BJ (cell line): ENCODE measurements at regions not wholly inside any gene's neighbourhood (a gene's known extent, or its start where the extent isn't known, plus 50 kb on each side); places are given as distances from the start of the nearest gene placed in this dataset.

ENCODE experiments used
- CTCF ChIA-PET: fragments of 350-600 bp; formaldehyde crosslinking; extraction: SDS; loops from one replicate; lab custom pipeline; 2021; ENCODE audit warnings: antibody characterized with exemption, inconsistent platforms; lab: Yijun Ruan, JAX
- POLR2A ChIA-PET: fragments of 300-600 bp; sonication (Branson Sonifier 250); formaldehyde crosslinking; extraction: SDS; loops from one replicate; lab custom pipeline; 2021; ENCODE audit warnings: antibody characterized with exemption; lab: Charles Lee
- DNase-seq: peaks from one replicate; pipeline ENCODE4 v3.0.0-alpha.2; 2011; ENCODE audit warnings: low read depth
- H3K27me3 ChIP-seq: 2 replicates; pipeline ENCODE4 v1.6.0; 2011; ENCODE audit warnings: low read length; ENCODE audit not compliant: control insufficient read depth, insufficient read depth
- H3K36me3 ChIP-seq: 2 replicates; pipeline ENCODE4 v1.5.1; 2011; ENCODE audit warnings: low read length; ENCODE audit not compliant: control insufficient read depth, insufficient read depth
- H3K4me3 ChIP-seq: 2 replicates; pipeline ENCODE4 v1.5.1; 2011; ENCODE audit warnings: low read depth, mild to moderate bottlenecking, control low read depth, low read length
- TF ChIP-seq, protein P1 (sequence below): IDR thresholded peaks from 2 replicates; pipeline ENCODE4 v1.5.1; 2011; ENCODE audit warnings: low read depth, mild to moderate bottlenecking, control low read depth, inconsistent platforms, low read length, moderate library complexity; ENCODE audit not compliant: insufficient read depth

DNA sequence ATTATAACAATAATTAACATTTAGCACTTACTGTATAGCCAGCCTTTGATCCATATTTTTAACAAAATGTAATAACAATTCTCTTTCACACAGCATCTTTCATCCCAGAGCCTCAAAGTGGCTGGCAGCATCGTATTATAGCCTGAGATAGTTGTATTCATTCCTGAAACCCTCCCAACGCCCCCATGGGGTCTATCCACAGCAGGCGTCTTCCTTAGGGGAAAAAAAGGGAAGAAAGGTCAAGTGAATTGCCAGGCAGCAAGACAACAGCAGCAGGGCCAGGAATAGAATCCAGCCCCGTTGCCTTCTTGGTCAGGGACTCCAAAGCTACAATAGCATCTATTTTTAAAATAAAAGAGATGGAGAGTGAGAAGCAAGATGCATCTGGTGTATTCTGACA is 424.4 kb upstream of the ID2 start:
- no peak for DNase-seq
- POLR2A ChIA-PET: no interaction called here
- no peaks in the 10 kb centered on the region for H3K36me3 ChIP-seq
- TF ChIP-seq, protein P1, sequence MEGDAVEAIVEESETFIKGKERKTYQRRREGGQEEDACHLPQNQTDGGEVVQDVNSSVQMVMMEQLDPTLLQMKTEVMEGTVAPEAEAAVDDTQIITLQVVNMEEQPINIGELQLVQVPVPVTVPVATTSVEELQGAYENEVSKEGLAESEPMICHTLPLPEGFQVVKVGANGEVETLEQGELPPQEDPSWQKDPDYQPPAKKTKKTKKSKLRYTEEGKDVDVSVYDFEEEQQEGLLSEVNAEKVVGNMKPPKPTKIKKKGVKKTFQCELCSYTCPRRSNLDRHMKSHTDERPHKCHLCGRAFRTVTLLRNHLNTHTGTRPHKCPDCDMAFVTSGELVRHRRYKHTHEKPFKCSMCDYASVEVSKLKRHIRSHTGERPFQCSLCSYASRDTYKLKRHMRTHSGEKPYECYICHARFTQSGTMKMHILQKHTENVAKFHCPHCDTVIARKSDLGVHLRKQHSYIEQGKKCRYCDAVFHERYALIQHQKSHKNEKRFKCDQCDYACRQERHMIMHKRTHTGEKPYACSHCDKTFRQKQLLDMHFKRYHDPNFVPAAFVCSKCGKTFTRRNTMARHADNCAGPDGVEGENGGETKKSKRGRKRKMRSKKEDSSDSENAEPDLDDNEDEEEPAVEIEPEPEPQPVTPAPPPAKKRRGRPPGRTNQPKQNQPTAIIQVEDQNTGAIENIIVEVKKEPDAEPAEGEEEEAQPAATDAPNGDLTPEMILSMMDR: no peak
- CTCF ChIA-PET: no interaction called here
- no peaks in the 10 kb centered on the region for H3K27me3 ChIP-seq
- H3K4me3 ChIP-seq: no peak overlapping the region

DNA sequence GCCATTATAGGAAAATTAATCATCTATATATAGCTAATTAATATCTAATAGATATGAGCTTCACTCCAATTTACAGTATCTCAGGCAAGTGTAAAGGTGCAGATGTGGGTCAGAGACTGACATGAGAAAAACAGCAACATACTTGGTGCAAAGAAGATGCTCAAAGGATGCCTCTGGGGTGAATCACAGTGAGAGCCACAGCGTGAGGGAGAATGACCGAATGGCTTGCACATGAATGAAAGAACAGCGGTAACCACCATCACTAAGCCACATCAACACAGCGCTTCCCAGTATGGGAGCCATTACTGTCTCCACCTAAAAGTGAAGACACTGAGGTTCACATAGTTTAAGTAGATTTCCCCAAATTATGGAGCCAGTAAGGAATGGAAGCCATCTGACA is 423.4 kb upstream of the ID2 start:
- no peaks in the 10 kb centered on the region for H3K27me3 ChIP-seq
- TF ChIP-seq, protein P1: no peak
- DNase-seq: no peak
- POLR2A ChIA-PET: no interaction called here
- CTCF ChIA-PET: no interaction called here
- no peaks in the 10 kb centered on the region for H3K36me3 ChIP-seq
- no peak overlapping the region for H3K4me3 ChIP-seq

DNA sequence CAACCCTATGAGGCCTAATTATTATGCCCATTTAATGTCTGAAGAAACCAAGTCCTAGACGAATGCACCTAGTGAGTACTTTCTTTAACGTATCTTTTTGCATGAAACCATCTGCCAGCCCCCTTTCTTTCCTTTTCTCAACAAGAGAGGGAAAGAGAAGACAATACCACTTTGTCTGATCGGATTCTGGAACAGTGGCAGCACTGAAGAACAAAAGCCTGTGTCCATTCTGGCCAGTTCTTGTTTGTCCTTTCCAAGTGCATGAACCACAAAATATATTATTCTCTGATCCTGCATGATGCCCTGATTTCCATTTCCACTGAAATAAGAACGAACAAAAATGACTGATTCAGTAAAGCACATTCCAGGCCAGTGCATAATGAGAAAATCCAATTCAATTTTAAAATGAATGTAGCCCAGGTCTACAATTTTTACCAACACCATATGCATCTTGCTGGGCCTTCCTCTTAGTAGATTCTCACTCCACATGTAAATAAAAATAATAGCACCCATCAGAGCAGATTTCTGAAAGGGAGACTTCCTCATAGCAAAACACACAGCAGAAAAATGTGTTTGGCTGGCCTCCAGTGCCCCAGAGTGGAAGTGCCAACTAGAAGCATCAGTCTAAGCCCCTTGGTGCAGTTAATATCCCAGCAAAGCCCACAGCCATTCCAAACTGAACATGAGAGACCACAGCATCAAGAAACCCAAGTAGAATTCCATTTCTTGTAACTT is 422.6 kb upstream of the ID2 start:
- no peaks in the 10 kb centered on the region for H3K36me3 ChIP-seq
- DNase-seq: no peak
- POLR2A ChIA-PET: no interaction called here
- TF ChIP-seq, protein P1: no peak
- H3K27me3 ChIP-seq: no peaks in the 10 kb centered on the region
- H3K4me3 ChIP-seq: no peak overlapping the region
- CTCF ChIA-PET: no interaction called here

DNA sequence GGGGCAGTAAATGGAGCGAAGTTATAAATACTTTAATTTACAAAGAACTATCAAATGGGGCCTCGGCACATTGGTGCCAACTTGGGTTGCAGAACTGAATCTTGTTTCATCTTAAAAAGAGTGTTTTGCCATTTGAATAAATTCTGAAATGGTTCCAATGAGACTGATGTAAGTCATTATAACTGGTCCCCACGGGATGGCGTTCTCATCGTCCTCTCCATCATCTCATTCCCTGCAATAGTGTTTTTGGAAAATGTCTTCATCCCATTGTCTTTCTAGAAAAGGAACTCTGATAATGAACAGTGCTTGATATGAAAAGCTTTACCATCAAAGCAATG is 422.0 kb upstream of the ID2 start:
- CTCF ChIA-PET: no interaction called here
- POLR2A ChIA-PET: no interaction called here
- Histone ChIP-seq H3K36me3 (no peaks in the 10 kb centered on the region), H3K27me3 (no peaks in the 10 kb centered on the region), H3K4me3 (no peak overlapping the region)
- TF ChIP-seq, protein P1: no peak
- DNase-seq: no peak

DNA sequence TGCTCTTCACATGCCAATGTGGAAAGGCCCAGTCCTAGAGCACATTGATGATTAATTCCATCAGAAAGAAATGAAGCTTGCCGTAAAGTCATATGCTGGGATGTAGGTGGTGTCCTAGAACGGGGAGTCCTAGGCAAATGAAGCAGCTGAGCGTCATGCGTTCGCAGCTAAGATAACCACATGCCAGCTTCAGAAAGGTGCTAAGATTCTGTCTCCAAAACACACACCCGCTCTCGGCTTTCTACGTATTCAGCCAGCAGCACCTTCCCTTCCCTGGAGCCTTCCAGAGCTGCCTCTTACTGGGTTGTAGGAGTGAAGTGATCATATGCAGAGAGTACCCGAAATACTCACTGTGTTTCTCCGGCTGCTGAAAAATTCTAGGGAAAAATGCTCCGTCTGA is 421.6 kb upstream of the ID2 start:
- POLR2A ChIA-PET: no interaction called here
- TF ChIP-seq, protein P1: no peak
- CTCF ChIA-PET: interaction anchor here (1.4 kb wide), 1 partner anchor 11 kb away, joined by 3 read pairs; no protein-coding TSS in a partner anchor

More for the DNA sequence above, 421.6 kb upstream of the ID2 start:
- Histone ChIP-seq H3K27me3 (no peaks in the 10 kb centered on the region), H3K4me3 (no peak overlapping the region), H3K36me3 (no peaks in the 10 kb centered on the region)
- no peak for DNase-seq
